Peyer's patch (tissue), 4 donors: ENCODE measurements at regions not wholly inside any gene's neighbourhood (a gene's known extent, or its start where the extent isn't known, plus 50 kb on each side); places are given as distances from the start of the nearest gene placed in this dataset.

Experiments
- POLR2A ChIP-seq, 2 donors: fragments of 450-650 bp; IDR thresholded peaks; one replicate each; pipeline ENCODE4 v1.5.1; 2017; ENCODE audit warnings: antibody characterized with exemption in 2 of 2, mild to moderate bottlenecking in 2 of 2, moderate library complexity in 2 of 2
- TF ChIP-seq, protein P1 (sequence below), 6 experiments: fragments of 450-650 bp in 4 of 6; fragments of 200-600 bp in 2 of 6; sonication (generic) in 1 of 6; IDR thresholded peaks; one replicate each; pipeline ENCODE4 v1.5.1; 2017 to 2019; ENCODE audit warnings: antibody characterized with exemption in 6 of 6, mild to moderate bottlenecking in 3 of 6, moderate library complexity in 1 of 6

DNA sequence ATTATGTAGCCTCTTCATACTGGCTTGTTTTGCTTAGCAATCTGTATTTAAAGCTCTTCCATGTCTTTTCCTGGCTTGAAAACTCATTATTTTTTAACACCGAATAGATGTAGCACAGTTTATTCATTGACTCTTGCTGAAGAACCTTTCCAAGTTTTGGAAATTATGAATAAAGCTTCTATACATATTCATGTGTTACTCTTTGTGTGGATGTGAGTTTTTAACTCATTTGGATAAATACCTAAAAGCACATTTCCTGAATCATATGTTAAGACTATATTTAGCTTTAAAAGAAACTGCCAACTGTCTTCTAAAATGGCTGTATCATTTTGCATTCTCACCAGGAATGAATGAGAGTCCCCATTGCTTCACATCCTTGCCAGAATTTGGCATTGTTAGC, 2061.7 kb upstream of the AGA start:
- TF ChIP-seq, protein P1, sequence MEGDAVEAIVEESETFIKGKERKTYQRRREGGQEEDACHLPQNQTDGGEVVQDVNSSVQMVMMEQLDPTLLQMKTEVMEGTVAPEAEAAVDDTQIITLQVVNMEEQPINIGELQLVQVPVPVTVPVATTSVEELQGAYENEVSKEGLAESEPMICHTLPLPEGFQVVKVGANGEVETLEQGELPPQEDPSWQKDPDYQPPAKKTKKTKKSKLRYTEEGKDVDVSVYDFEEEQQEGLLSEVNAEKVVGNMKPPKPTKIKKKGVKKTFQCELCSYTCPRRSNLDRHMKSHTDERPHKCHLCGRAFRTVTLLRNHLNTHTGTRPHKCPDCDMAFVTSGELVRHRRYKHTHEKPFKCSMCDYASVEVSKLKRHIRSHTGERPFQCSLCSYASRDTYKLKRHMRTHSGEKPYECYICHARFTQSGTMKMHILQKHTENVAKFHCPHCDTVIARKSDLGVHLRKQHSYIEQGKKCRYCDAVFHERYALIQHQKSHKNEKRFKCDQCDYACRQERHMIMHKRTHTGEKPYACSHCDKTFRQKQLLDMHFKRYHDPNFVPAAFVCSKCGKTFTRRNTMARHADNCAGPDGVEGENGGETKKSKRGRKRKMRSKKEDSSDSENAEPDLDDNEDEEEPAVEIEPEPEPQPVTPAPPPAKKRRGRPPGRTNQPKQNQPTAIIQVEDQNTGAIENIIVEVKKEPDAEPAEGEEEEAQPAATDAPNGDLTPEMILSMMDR (IDR thresholded peaks at IDR 0.05) = no peak
- TF ChIP-seq POLR2A (IDR thresholded peaks at IDR 0.05) = no peak
